ENCODE measurements at regions not wholly inside any gene's neighbourhood (a gene's known extent, or its start where the extent isn't known, plus 50 kb on each side); places are given as distances from the start of the nearest gene placed in this dataset.

GRCh38 chr6:168160506-168161370 lies 81.7 kb upstream of the FRMD1 start:
- Histone ChIP-seq H3K27ac (ENCODE audit: low read depth, low read length) (no peak overlapping the region), H3K9ac (ENCODE audit: low read length) (no peak overlapping the region), H3K9me3 (ENCODE audit: control insufficient read depth, insufficient read depth, low read depth, low read length) (no peaks in the 10 kb centered on the region), H3K4me3 (ENCODE audit: low read depth, low read length) (no peak overlapping the region), H3K27me3 (ENCODE audit: control insufficient read depth, insufficient read depth, low read length) (no peaks in the 10 kb centered on the region), H3K36me3 (ENCODE audit: control insufficient read depth, insufficient read depth, low read length) (no peaks in the 10 kb centered on the region), H3K4me1 (ENCODE audit: control insufficient read depth, insufficient read depth, low read length) (peaks cover 20% of the 10 kb centered on the region)

- Histone ChIP-seq H3K4me1 (ENCODE audit: control insufficient read depth, insufficient read depth, low read length) (peaks cover 25% of the 10 kb centered on the region), H3K27ac (ENCODE audit: low read depth, low read length) (no peak overlapping the region), H3K27me3 (ENCODE audit: control insufficient read depth, insufficient read depth, low read length) (no peaks in the 10 kb centered on the region), H3K36me3 (ENCODE audit: control insufficient read depth, insufficient read depth, low read length) (no peaks in the 10 kb centered on the region), H3K9me3 (ENCODE audit: control insufficient read depth, insufficient read depth, low read depth, low read length) (no peaks in the 10 kb centered on the region), H3K9ac (ENCODE audit: low read length) (no peak overlapping the region), H3K4me3 (ENCODE audit: low read depth, low read length) (no peak overlapping the region)
Observed at GRCh38 chr6:168159506-168159905, 80.5 kb upstream of the FRMD1 start.

DNA sequence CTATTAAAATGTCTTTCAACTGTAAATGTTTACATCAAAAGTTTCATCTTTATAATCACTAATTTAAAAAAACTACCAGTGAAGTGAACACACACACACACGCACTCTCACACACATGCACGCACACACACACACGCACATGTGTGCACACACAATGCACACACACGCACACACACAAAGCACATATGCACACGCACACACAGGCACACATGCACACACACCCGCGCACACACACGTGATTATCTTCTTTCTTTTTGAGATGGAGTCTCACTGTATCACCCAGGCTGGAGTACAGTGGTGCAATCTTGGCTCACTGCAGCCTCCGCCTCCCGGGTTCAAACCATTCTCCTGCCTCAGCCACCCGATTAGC lies 80.0 kb upstream of the FRMD1 start:
- Histone ChIP-seq H3K36me3 (ENCODE audit: control insufficient read depth, insufficient read depth, low read length) (no peaks in the 10 kb centered on the region), H3K4me3 (ENCODE audit: low read depth, low read length) (no peak overlapping the region), H3K27ac (ENCODE audit: low read depth, low read length) (no peak overlapping the region), H3K4me1 (ENCODE audit: control insufficient read depth, insufficient read depth, low read length) (peaks cover 25% of the 10 kb centered on the region), H3K9ac (ENCODE audit: low read length) (no peak overlapping the region), H3K9me3 (ENCODE audit: control insufficient read depth, insufficient read depth, low read depth, low read length) (no peaks in the 10 kb centered on the region), H3K27me3 (ENCODE audit: control insufficient read depth, insufficient read depth, low read length) (no peaks in the 10 kb centered on the region)

- Histone ChIP-seq H3K36me3 (ENCODE audit: control insufficient read depth, insufficient read depth, low read length) (no peaks in the 10 kb centered on the region), H3K9me3 (ENCODE audit: control insufficient read depth, insufficient read depth, low read depth, low read length) (no peaks in the 10 kb centered on the region), H3K27ac (ENCODE audit: low read depth, low read length) (no peak overlapping the region), H3K27me3 (ENCODE audit: control insufficient read depth, insufficient read depth, low read length) (no peaks in the 10 kb centered on the region), H3K4me1 (ENCODE audit: control insufficient read depth, insufficient read depth, low read length) (peaks cover 25% of the 10 kb centered on the region), H3K4me3 (ENCODE audit: low read depth, low read length) (no peak overlapping the region), H3K9ac (ENCODE audit: low read length) (no peak overlapping the region)
Observed at GRCh38 chr6:168158213-168158979, 79.4 kb upstream of the FRMD1 start.

DNA sequence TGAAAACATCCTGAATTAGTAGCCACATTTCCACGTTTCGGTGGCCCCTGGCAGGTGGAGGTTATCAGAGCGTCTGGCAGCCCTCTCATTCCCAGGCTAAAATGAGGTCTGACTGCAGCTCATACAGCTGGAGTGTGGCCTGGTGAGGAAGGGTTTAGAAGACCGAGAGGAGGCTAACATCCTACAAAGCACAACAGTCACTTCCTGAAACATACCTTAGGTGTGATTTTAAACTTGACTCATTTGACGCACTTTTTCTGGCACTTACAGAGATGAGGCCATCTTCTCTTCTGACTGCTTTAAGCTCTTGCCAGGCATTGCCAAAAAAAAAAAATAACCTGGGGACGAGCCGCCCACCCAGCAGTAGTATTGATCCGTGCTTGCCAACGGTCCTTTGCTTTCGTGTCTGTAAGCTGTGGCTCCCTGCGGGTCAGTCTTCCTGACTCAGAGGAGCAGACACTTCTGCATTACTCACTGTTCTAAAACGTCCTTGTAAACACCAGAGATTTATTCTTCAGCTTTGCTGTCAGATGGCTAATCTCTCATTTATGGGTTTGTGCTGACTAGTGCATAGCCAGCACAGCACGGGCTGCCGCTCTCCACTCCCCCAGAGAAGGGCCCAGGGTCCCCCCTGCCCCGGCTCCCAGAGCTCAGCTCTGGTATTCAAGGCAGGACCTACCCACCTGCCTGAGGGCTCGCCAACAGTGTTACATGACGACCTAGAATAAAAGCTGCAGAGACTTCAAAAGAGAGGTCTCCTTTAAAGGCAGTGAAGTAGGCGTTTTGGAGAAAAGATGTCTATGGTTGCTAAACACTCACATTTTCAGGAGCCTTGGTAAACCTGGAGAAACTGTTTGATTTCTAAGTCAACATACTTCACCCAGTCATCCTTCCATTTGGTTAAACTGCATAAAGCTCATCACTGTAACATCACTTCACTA lies 78.5 kb upstream of the FRMD1 start:
- peaks cover 29% of the 10 kb centered on the region for H3K4me1 ChIP-seq (ENCODE audit: control insufficient read depth, insufficient read depth, low read length)
- H3K27ac ChIP-seq (ENCODE audit: low read depth, low read length), result no peak overlapping the region
- no peaks in the 10 kb centered on the region for H3K36me3 ChIP-seq (ENCODE audit: control insufficient read depth, insufficient read depth, low read length)
- no peak overlapping the region for H3K4me3 ChIP-seq (ENCODE audit: low read depth, low read length)
- no peak overlapping the region for H3K9ac ChIP-seq (ENCODE audit: low read length)
- H3K27me3 ChIP-seq (ENCODE audit: control insufficient read depth, insufficient read depth, low read length), result no peaks in the 10 kb centered on the region
- no peaks in the 10 kb centered on the region for H3K9me3 ChIP-seq (ENCODE audit: control insufficient read depth, insufficient read depth, low read depth, low read length)

DNA sequence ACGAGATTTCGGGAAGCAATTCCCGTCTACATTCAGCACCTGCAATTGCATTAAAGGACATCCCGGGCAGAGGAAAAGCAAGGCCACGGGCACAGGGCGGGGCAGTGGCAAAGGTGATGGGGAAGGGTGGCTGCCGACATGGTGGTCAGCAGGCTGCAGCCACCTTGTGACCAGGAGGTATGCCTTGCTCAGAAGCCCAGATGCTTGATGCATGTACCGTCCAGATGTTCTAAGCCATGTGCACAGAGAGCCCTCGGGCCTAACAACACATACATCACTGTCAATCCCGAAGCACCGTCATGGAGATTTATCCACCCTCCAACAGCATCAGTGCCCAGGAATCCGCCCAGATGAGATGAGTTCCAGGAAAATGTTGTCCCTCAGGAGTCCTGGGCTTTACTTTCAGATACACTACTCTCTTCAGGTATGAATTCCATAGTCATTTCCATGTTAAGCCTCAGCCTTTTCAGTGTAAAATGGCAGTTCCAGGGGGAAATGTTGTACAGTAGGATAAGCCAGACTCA lies 77.8 kb upstream of the FRMD1 start:
- Histone ChIP-seq H3K9me3 (ENCODE audit: control insufficient read depth, insufficient read depth, low read depth, low read length) (no peaks in the 10 kb centered on the region), H3K36me3 (ENCODE audit: control insufficient read depth, insufficient read depth, low read length) (no peaks in the 10 kb centered on the region), H3K4me1 (ENCODE audit: control insufficient read depth, insufficient read depth, low read length) (peaks cover 29% of the 10 kb centered on the region), H3K4me3 (ENCODE audit: low read depth, low read length) (no peak overlapping the region), H3K27ac (ENCODE audit: low read depth, low read length) (no peak overlapping the region), H3K27me3 (ENCODE audit: control insufficient read depth, insufficient read depth, low read length) (no peaks in the 10 kb centered on the region), H3K9ac (ENCODE audit: low read length) (no peak overlapping the region)

DNA sequence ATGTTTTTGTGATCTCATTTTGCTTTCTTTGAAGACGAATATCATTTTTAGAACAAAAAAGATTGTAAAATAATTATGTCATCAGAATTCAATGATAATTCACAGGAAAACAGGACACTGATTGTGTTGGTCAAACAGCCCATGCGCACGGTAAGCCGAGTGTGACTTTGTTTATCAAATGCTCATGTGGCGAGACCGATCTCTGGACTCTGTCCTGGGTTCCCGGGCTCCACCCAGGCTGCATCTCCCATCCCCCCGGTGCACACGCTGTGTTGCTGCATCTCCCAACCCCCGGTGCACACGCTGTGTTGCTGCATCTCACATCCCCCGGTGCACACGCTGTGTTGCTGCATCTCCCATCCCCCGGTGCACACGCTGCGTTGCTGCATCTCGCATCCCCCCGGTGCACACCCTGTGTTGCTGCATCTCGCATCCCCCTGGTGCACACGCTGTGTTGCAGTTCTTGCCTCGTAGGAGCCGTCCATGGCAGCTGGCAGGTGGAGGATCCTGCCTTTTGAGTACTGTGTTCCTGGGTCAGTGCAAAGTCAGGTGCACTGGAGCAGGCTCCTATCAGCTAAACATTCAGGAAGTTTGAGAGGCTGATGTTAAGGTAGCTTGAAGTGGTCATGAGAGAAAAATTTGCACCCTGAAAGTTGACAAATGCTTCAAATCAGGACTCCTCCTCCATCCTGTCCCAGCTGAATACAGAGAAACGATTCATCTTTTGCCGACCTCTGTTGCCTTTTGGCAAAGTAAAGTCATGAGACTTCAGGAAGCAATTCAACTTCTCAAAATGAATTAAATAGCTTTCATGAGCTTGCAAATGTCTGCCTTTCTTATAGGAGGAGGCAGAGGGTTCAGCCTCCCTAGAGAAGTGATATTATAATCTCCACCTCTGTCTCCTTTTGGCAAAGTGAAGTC lies 77.1 kb upstream of the FRMD1 start:
- Histone ChIP-seq H3K9me3 (ENCODE audit: control insufficient read depth, insufficient read depth, low read depth, low read length) (no peaks in the 10 kb centered on the region), H3K36me3 (ENCODE audit: control insufficient read depth, insufficient read depth, low read length) (no peaks in the 10 kb centered on the region), H3K27me3 (ENCODE audit: control insufficient read depth, insufficient read depth, low read length) (no peaks in the 10 kb centered on the region), H3K9ac (ENCODE audit: low read length) (no peak overlapping the region), H3K27ac (ENCODE audit: low read depth, low read length) (no peak overlapping the region), H3K4me1 (ENCODE audit: control insufficient read depth, insufficient read depth, low read length) (peaks cover 29% of the 10 kb centered on the region), H3K4me3 (ENCODE audit: low read depth, low read length) (no peak overlapping the region)

- H3K36me3 ChIP-seq (ENCODE audit: control insufficient read depth, insufficient read depth, low read length), result no peaks in the 10 kb centered on the region
- no peaks in the 10 kb centered on the region for H3K9me3 ChIP-seq (ENCODE audit: control insufficient read depth, insufficient read depth, low read depth, low read length)
- no peaks in the 10 kb centered on the region for H3K27me3 ChIP-seq (ENCODE audit: control insufficient read depth, insufficient read depth, low read length)
- no peak overlapping the region for H3K9ac ChIP-seq (ENCODE audit: low read length)
- H3K27ac ChIP-seq (ENCODE audit: low read depth, low read length), result no peak overlapping the region
- H3K4me3 ChIP-seq (ENCODE audit: low read depth, low read length), result no peak overlapping the region
- H3K4me1 ChIP-seq (ENCODE audit: control insufficient read depth, insufficient read depth, low read length), result peaks cover 29% of the 10 kb centered on the region
Observed at GRCh38 chr6:168155193-168155592, 76.2 kb upstream of the FRMD1 start.

DNA sequence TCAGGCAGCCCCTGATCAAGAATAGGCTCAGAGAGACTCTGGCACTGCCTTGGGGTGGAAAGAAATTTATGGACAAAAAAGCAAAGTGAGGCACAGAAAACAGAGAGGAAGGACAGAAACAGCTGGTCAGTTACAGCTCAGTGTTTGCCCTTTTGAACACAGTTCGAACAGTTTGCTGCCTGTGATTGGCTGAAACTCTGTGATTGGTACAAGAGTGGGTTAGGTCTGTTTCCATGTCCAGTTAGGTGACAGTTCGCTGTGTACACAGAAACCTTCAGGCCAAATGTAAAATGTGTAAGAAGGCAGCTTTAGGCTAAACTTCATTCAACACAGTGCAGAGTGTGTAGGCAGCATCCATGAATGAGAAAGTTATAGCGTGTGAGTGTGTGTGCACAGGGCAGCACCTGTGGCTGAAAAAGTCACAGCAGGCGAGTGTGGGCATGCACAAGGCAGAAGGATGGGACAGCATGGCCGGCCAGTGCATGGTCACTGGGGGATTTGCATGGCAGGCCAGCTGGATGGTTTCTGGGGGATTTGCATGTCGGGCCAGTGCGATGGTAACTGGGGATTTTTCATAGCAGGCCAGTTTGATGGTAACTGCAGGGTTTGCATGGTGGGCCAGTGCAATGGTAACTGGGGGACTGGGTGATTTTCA lies 75.4 kb upstream of the FRMD1 start:
- Histone ChIP-seq H3K4me3 (ENCODE audit: low read depth, low read length) (no peak overlapping the region), H3K9ac (ENCODE audit: low read length) (no peak overlapping the region), H3K36me3 (ENCODE audit: control insufficient read depth, insufficient read depth, low read length) (no peaks in the 10 kb centered on the region), H3K27me3 (ENCODE audit: control insufficient read depth, insufficient read depth, low read length) (no peaks in the 10 kb centered on the region), H3K27ac (ENCODE audit: low read depth, low read length) (no peak overlapping the region), H3K4me1 (ENCODE audit: control insufficient read depth, insufficient read depth, low read length) (peaks cover 29% of the 10 kb centered on the region), H3K9me3 (ENCODE audit: control insufficient read depth, insufficient read depth, low read depth, low read length) (no peaks in the 10 kb centered on the region)
